HG02885 (cell line): ENCODE measurements at regions not wholly inside any gene's neighbourhood (a gene's known extent, or its start where the extent isn't known, plus 50 kb on each side); places are given as distances from the start of the nearest gene placed in this dataset.
"Not testable (repeated sequence)": the region's sequence is repeated elsewhere in the genome, so short reads cannot be mapped to it uniquely, and the experiment has no call there.

Source experiments
- ATAC-seq: cut with Tn5 transposase; IDR thresholded peaks from one replicate; pipeline ENCODE4 v1.9.1; 2021; ENCODE audit warnings: mild to moderate bottlenecking; ENCODE audit not compliant: unreplicated experiment, poor library complexity

- no peak for ATAC-seq
Measured at GRCh38 chr10:131031346-131031745, 280.2 kb downstream of the TCERG1L start.

- no peak for ATAC-seq
Measured at GRCh38 chr10:131032329-131033165, 279.0 kb downstream of the TCERG1L start.

- ATAC-seq = no peak
Measured at GRCh38 chr10:131033166-131034085, 278.1 kb downstream of the TCERG1L start.

GRCh38 chr10:131034451-131034850 is 277.1 kb downstream of the TCERG1L start:
- ATAC-seq = no peak

GRCh38 chr10:131035779-131036178 is 275.7 kb downstream of the TCERG1L start:
- ATAC-seq = no peak

GRCh38 chr10:131038056-131038455 is 273.5 kb downstream of the TCERG1L start:
- ATAC-seq = no peak

GRCh38 chr10:131041031-131041430 is 270.5 kb downstream of the TCERG1L start:
- ATAC-seq = no peak

GRCh38 chr10:131041441-131041840 is 270.1 kb downstream of the TCERG1L start:
- no peak for ATAC-seq

- ATAC-seq = not testable (repeated sequence)
Measured at GRCh38 chr10:131042015-131042414, 269.5 kb downstream of the TCERG1L start.
